ENCODE measurements at regions not wholly inside any gene's neighbourhood (a gene's known extent, or its start where the extent isn't known, plus 50 kb on each side); places are given as distances from the start of the nearest gene placed in this dataset.
"Not testable (repeated sequence)": the region's sequence is repeated elsewhere in the genome, so short reads cannot be mapped to it uniquely, and the experiment has no call there.

- Histone ChIP-seq H3K27me3 (ENCODE audit: control insufficient read depth, insufficient read depth, low read length) (no peaks in the 10 kb centered on the region), H3K9ac (ENCODE audit: low read depth, low read length) (no peak overlapping the region), H3K36me3 (ENCODE audit: control insufficient read depth, insufficient read depth, low read length) (no peaks in the 10 kb centered on the region), H3K4me1 (ENCODE audit: control insufficient read depth, insufficient read depth, low read length) (peaks cover 49% of the 10 kb centered on the region), H3K4me3 (ENCODE audit: low read depth, low read length) (no peak overlapping the region), H3K9me3 (ENCODE audit: control insufficient read depth, insufficient read depth, low read length) (no peaks in the 10 kb centered on the region), H3K27ac (ENCODE audit: low read depth, low read length) (no peak overlapping the region)
These were observed 78.6 kb upstream of the ETAA1 start for GRCh38 chr2:67318563-67318962.

- peaks cover 49% of the 10 kb centered on the region for H3K4me1 ChIP-seq (ENCODE audit: control insufficient read depth, insufficient read depth, low read length)
- no peaks in the 10 kb centered on the region for H3K27me3 ChIP-seq (ENCODE audit: control insufficient read depth, insufficient read depth, low read length)
- no peak overlapping the region for H3K9ac ChIP-seq (ENCODE audit: low read depth, low read length)
- no peak overlapping the region for H3K27ac ChIP-seq (ENCODE audit: low read depth, low read length)
- H3K4me3 ChIP-seq (ENCODE audit: low read depth, low read length) = no peak overlapping the region
- H3K36me3 ChIP-seq (ENCODE audit: control insufficient read depth, insufficient read depth, low read length) = no peaks in the 10 kb centered on the region
- no peaks in the 10 kb centered on the region for H3K9me3 ChIP-seq (ENCODE audit: control insufficient read depth, insufficient read depth, low read length)
These were observed 78.1 kb upstream of the ETAA1 start for GRCh38 chr2:67318993-67319481.

DNA sequence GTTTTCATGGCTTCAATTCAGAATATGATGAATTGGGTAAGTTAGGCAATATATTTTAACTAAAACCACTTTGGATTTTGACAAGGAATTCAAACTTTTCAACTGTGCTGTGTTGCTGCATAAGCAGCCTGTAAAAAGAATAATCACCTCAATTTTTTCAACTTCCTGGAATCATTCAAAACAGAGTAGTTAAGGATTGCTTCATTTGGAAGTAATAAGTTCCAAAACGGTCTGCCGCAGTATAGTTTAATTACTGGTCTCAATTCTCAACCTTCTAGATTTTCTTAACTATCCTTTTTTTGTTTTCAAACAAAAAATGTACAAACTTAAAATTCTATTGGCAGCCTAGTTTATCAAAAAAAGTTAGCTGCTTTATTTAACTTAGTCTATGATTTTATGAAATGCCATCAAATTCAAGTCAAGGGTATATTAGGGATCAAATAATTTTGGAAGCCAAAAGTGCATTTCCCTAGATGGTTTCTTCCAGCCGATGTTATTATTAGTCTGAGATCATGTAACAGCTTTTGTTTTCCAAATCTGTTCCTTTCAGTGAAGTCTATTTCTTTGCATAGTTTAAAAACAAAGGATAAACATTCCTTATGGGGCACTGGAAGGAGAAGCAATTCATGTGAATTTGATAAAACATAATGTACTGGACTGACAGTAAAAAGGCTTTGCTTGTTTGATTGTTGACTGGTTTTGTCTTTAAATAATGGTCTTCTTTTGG, 76.1 kb upstream of the ETAA1 start:
- no peak overlapping the region for H3K9ac ChIP-seq (ENCODE audit: low read depth, low read length)
- peak overlapping the region; percentile 14; the same call in 1 of the 2 replicates for H3K4me3 ChIP-seq (ENCODE audit: low read depth, low read length)
- peak overlapping the region; percentile 28 for H3K27ac ChIP-seq (ENCODE audit: low read depth, low read length)
- no peaks in the 10 kb centered on the region for H3K36me3 ChIP-seq (ENCODE audit: control insufficient read depth, insufficient read depth, low read length)
- peaks cover 64% of the 10 kb centered on the region for H3K4me1 ChIP-seq (ENCODE audit: control insufficient read depth, insufficient read depth, low read length)
- no peaks in the 10 kb centered on the region for H3K9me3 ChIP-seq (ENCODE audit: control insufficient read depth, insufficient read depth, low read length)
- no peaks in the 10 kb centered on the region for H3K27me3 ChIP-seq (ENCODE audit: control insufficient read depth, insufficient read depth, low read length)

- no peak overlapping the region for H3K27ac ChIP-seq (ENCODE audit: low read depth, low read length)
- peaks cover 64% of the 10 kb centered on the region for H3K4me1 ChIP-seq (ENCODE audit: control insufficient read depth, insufficient read depth, low read length)
- H3K4me3 ChIP-seq (ENCODE audit: low read depth, low read length) = peak overlapping the region; percentile 14; the same call in 1 of the 2 replicates
These were observed 75.6 kb upstream of the ETAA1 start for GRCh38 chr2:67321588-67321903.

GRCh38 chr2:67322353-67323001, 74.7 kb upstream of the ETAA1 start:
- Histone ChIP-seq H3K9ac (ENCODE audit: low read depth, low read length) (no peak overlapping the region), H3K36me3 (ENCODE audit: control insufficient read depth, insufficient read depth, low read length) (no peaks in the 10 kb centered on the region), H3K4me1 (ENCODE audit: control insufficient read depth, insufficient read depth, low read length) (peaks cover 72% of the 10 kb centered on the region), H3K27me3 (ENCODE audit: control insufficient read depth, insufficient read depth, low read length) (no peaks in the 10 kb centered on the region), H3K9me3 (ENCODE audit: control insufficient read depth, insufficient read depth, low read length) (no peaks in the 10 kb centered on the region), H3K27ac (ENCODE audit: low read depth, low read length) (peak overlapping the region; percentile 10), H3K4me3 (ENCODE audit: low read depth, low read length) (no peak overlapping the region)

More at GRCh38 chr2:67321588-67321903, 75.6 kb upstream of the ETAA1 start:
- Histone ChIP-seq H3K9ac (ENCODE audit: low read depth, low read length) (no peak overlapping the region), H3K27me3 (ENCODE audit: control insufficient read depth, insufficient read depth, low read length) (no peaks in the 10 kb centered on the region), H3K9me3 (ENCODE audit: control insufficient read depth, insufficient read depth, low read length) (no peaks in the 10 kb centered on the region), H3K36me3 (ENCODE audit: control insufficient read depth, insufficient read depth, low read length) (no peaks in the 10 kb centered on the region)

- Histone ChIP-seq H3K9me3 (ENCODE audit: control insufficient read depth, insufficient read depth, low read length) (no peaks in the 10 kb centered on the region), H3K4me1 (ENCODE audit: control insufficient read depth, insufficient read depth, low read length) (peaks cover 75% of the 10 kb centered on the region), H3K27ac (ENCODE audit: low read depth, low read length) (no peak overlapping the region), H3K36me3 (ENCODE audit: control insufficient read depth, insufficient read depth, low read length) (no peaks in the 10 kb centered on the region), H3K9ac (ENCODE audit: low read depth, low read length) (no peak overlapping the region), H3K27me3 (ENCODE audit: control insufficient read depth, insufficient read depth, low read length) (no peaks in the 10 kb centered on the region), H3K4me3 (ENCODE audit: low read depth, low read length) (no peak overlapping the region)
These were observed 73.7 kb upstream of the ETAA1 start for GRCh38 chr2:67323209-67323991.

DNA sequence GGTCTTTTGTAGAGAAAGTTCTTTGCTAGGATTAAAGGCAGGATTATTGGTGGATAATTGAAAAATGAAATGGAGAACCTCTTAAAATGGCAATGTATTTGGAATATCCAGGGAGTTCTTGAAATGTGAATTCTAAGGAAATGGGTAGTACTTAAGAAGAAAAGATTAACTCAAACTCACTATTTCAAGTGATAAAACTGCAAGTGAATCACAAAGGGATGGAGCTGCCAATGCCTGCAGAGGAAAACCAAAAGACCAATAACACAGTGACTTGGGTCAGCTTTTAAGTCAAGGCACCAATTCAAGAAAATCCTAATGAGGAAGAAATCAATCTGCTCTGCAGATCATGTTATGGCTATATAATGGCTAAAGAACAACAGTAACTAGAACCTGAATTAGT, 67.6 kb upstream of the ETAA1 start:
- no peaks in the 10 kb centered on the region for H3K9me3 ChIP-seq (ENCODE audit: control insufficient read depth, insufficient read depth, low read length)
- H3K4me1 ChIP-seq (ENCODE audit: control insufficient read depth, insufficient read depth, low read length) = peaks cover 56% of the 10 kb centered on the region
- H3K9ac ChIP-seq (ENCODE audit: low read depth, low read length) = 0 out of 2 replicates have a peak overlapping the region, but pooled peaks have one; percentile 4
- H3K27ac ChIP-seq (ENCODE audit: low read depth, low read length) = peak overlapping the region; percentile 82
- H3K36me3 ChIP-seq (ENCODE audit: control insufficient read depth, insufficient read depth, low read length) = peaks cover 3% of the 10 kb centered on the region
- H3K4me3 ChIP-seq (ENCODE audit: low read depth, low read length) = peak overlapping the region; percentile 54
- no peaks in the 10 kb centered on the region for H3K27me3 ChIP-seq (ENCODE audit: control insufficient read depth, insufficient read depth, low read length)

DNA sequence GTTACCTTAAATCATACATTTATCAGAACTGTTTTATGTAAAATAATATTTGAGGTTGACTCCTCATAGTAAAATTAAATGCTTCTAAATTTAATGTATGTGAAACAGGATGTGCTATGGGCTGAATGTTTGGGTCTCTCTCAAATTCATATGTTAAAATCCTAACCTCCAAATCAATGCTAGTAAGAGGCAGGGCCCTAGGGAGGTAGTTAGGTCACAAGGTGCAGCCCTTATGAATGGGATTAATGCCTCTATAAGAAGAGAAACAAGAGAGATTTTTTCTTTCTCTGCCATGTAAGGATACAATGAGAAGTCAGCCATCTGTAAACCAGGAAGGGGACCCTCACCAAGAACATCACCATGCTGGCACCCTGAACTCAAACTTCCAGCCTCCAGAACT, 67.2 kb upstream of the ETAA1 start:
- H3K9me3 ChIP-seq (ENCODE audit: control insufficient read depth, insufficient read depth, low read length) = no peaks in the 10 kb centered on the region
- H3K4me1 ChIP-seq (ENCODE audit: control insufficient read depth, insufficient read depth, low read length) = peaks cover 53% of the 10 kb centered on the region
- peak overlapping the region; percentile 82 for H3K27ac ChIP-seq (ENCODE audit: low read depth, low read length)
- H3K4me3 ChIP-seq (ENCODE audit: low read depth, low read length) = peak overlapping the region; percentile 54
- H3K36me3 ChIP-seq (ENCODE audit: control insufficient read depth, insufficient read depth, low read length) = peaks cover 7% of the 10 kb centered on the region
- H3K9ac ChIP-seq (ENCODE audit: low read depth, low read length) = peak overlapping the region; percentile 57
- H3K27me3 ChIP-seq (ENCODE audit: control insufficient read depth, insufficient read depth, low read length) = no peaks in the 10 kb centered on the region

DNA sequence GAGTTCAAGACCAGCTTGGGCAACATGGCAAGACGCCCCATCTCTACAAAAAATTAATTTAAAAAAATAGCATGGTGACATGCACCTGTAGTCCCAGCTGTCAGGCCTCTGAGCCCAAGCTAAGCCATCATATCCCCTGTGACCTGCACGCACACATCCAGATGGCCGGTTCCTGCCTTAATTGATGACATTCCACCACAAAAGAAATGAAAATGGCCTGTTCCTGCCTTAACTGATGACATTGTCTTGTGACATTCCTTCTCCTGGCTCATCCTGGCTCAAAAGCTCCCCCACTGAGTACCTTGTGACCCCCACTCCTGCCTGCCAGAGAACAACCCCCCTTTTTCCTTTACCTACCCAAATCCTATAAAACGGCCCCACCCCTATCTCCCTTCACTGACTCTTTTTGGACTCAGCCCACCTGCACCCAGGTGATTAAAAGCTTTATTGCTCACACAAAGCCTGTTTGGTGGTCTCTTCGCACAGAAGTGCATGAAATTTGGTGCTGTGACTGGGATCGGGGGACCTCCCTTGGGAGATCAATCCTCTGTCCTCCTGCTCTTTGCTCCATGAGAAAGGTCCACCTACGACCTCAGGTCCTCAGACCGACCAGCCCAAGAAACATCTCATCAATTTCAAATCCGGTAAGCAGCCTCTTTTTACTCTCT, 65.6 kb upstream of the ETAA1 start:
- Histone ChIP-seq H3K4me3 (ENCODE audit: low read depth, low read length) (peak overlapping the region; percentile 74), H3K9ac (ENCODE audit: low read depth, low read length) (peak overlapping the region; percentile 86), H3K36me3 (ENCODE audit: control insufficient read depth, insufficient read depth, low read length) (peaks cover 14% of the 10 kb centered on the region), H3K4me1 (ENCODE audit: control insufficient read depth, insufficient read depth, low read length) (peaks cover 47% of the 10 kb centered on the region)
- H3K9me3 ChIP-seq (ENCODE audit: control insufficient read depth, insufficient read depth, low read length); H3K27ac ChIP-seq (ENCODE audit: low read depth, low read length); H3K27me3 ChIP-seq (ENCODE audit: control insufficient read depth, insufficient read depth, low read length): not testable (repeated sequence)

GRCh38 chr2:67337903-67338302, 59.2 kb upstream of the ETAA1 start:
- Histone ChIP-seq H3K27ac (ENCODE audit: low read depth, low read length) (no peak overlapping the region), H3K4me1 (ENCODE audit: control insufficient read depth, insufficient read depth, low read length) (0 out of 2 replicates have a peak, but pooled peaks cover 3% of the 10 kb centered on the region), H3K36me3 (ENCODE audit: control insufficient read depth, insufficient read depth, low read length) (peaks cover 39% of the 10 kb centered on the region), H3K4me3 (ENCODE audit: low read depth, low read length) (no peak overlapping the region), H3K27me3 (ENCODE audit: control insufficient read depth, insufficient read depth, low read length) (no peaks in the 10 kb centered on the region), H3K9ac (ENCODE audit: low read depth, low read length) (no peak overlapping the region), H3K9me3 (ENCODE audit: control insufficient read depth, insufficient read depth, low read length) (no peaks in the 10 kb centered on the region)

All from HUES48 (cell line).